A549 (cell line): ENCODE measurements at regions not wholly inside any gene's neighbourhood (a gene's known extent, or its start where the extent isn't known, plus 50 kb on each side); places are given as distances from the start of the nearest gene placed in this dataset.
"Not testable (repeated sequence)": the region's sequence is repeated elsewhere in the genome, so short reads cannot be mapped to it uniquely, and the experiment has no call there.

Source experiments
- ATAC-seq, 2 experiments: fragments of 200-7000 bp in 1 of 2; fragments of >200 bp in 1 of 2; cut with Nextera tagmentation in 1 of 2; cut with Tn5 transposase in 1 of 2; 3 replicates each; pipeline versions ENCODE4 v1.8.0 to v1.9.1; 2018 to 2020; ENCODE audit warnings: mild to moderate bottlenecking in 1 of 2, moderate library complexity in 1 of 2
- CTCF ChIA-PET: fragments of 300-600 bp; sonication (Branson Sonifier 250); formaldehyde crosslinking; extraction: SDS; loops from one replicate; lab custom pipeline; 2021; ENCODE audit warnings: antibody characterized with exemption, inconsistent platforms; lab: Yijun Ruan, JAX
- POLR2A ChIA-PET: fragments of 350-600 bp; formaldehyde crosslinking; extraction: SDS; loops from one replicate; lab custom pipeline; 2021; ENCODE audit warnings: antibody characterized with exemption, inconsistent platforms; lab: Yijun Ruan, JAX
- DNase-seq, 2 experiments: peaks; one replicate each; pipeline versions ENCODE4 v3.0.0 to v3.0.0-alpha.2; 2011 to 2016; ENCODE audit warnings: low read depth in 1 of 2, low spot score in 1 of 2
- FAIRE-seq: peaks from 2 replicates; lab custom pipeline; 2011; peaks lifted over from hg19 to GRCh38; lab: Jason Lieb, UNC
- H3K27ac ChIP-seq, 2 experiments: fragments of >200 bp; sonication (Bioruptor Twin); formaldehyde crosslinking; 3 replicates each; pipeline ENCODE4 v1.5.1; 2016 to 2017
- H3K4me1 ChIP-seq: fragments of >200 bp; sonication (Bioruptor Twin); formaldehyde crosslinking; 3 replicates; pipeline ENCODE4 v1.6.1; 2016
- H3K4me2 ChIP-seq: fragments of >200 bp; sonication (Bioruptor Twin); formaldehyde crosslinking; 3 replicates; pipeline ENCODE4 v1.6.1; 2016
- H3K4me3 ChIP-seq: fragments of >200 bp; sonication (Bioruptor Twin); formaldehyde crosslinking; 3 replicates; pipeline ENCODE4 v1.5.1; 2016
- H3K9me3 ChIP-seq: fragments of >200 bp; sonication (Bioruptor Twin); formaldehyde crosslinking; 3 replicates; pipeline ENCODE4 v1.6.1; 2016
- CBX2 ChIP-seq: fragments of 200-600 bp; sonication (generic); IDR thresholded peaks from 2 replicates; pipeline ENCODE4 v1.6.1; 2016; ENCODE audit warnings: low read depth, mild to moderate bottlenecking, borderline replicate concordance
- CBX8 ChIP-seq: fragments of 200-600 bp; sonication (generic); IDR thresholded peaks from 2 replicates; pipeline ENCODE4 v1.6.1; 2016
- CEBPB ChIP-seq, 2 experiments: fragments of >200 bp in 1 of 2; sonication (Bioruptor Twin) in 1 of 2; formaldehyde crosslinking in 1 of 2; IDR thresholded peaks; 2 replicates each; pipeline ENCODE4 v1.6.1; 2012 to 2016
- EHF ChIP-seq: fragments of 250-450 bp; sonication (Bioruptor Pico); IDR thresholded peaks from 2 replicates; pipeline ENCODE4 v1.5.0; 2020; ENCODE audit warnings: mild to moderate bottlenecking
- FOXS1 ChIP-seq: fragments of 250-450 bp; sonication (Bioruptor Pico); IDR thresholded peaks from 2 replicates; pipeline ENCODE4 v1.5.0; 2020; ENCODE audit warnings: mild to moderate bottlenecking, moderate library complexity
- GATA3 ChIP-seq: IDR thresholded peaks from 2 replicates; pipeline ENCODE4 v1.6.1; 2012; ENCODE audit warnings: borderline replicate concordance
- HDAC2 ChIP-seq: fragments of 200-600 bp; sonication (generic); IDR thresholded peaks from 2 replicates; pipeline ENCODE4 v1.6.1; 2016
- HEYL ChIP-seq: fragments of 250-450 bp; sonication (Bioruptor Pico); IDR thresholded peaks from 2 replicates; pipeline ENCODE4 v1.8.0; 2021; ENCODE audit warnings: mild to moderate bottlenecking, moderate library complexity
- JUNB ChIP-seq: fragments of >200 bp; sonication (Bioruptor Twin); formaldehyde crosslinking; IDR thresholded peaks from 2 replicates; pipeline ENCODE4 v1.6.1; 2016
- KDM5A ChIP-seq: fragments of 200-600 bp; sonication (generic); IDR thresholded peaks from 2 replicates; pipeline ENCODE4 v1.6.1; 2016; ENCODE audit warnings: antibody characterized with exemption, mild to moderate bottlenecking
- NPAS2 ChIP-seq: fragments of 250-450 bp; sonication (Bioruptor Pico); IDR thresholded peaks from 2 replicates; pipeline ENCODE4 v1.8.0; 2022; ENCODE audit warnings: mild to moderate bottlenecking, moderate library complexity, borderline replicate concordance
- NR3C1 ChIP-seq: fragments of >200 bp; sonication (Bioruptor Twin); formaldehyde crosslinking; IDR thresholded peaks from 3 replicates; pipeline ENCODE4 v1.6.1; 2017
- PHF8 ChIP-seq: fragments of 200-600 bp; sonication (generic); IDR thresholded peaks from 2 replicates; pipeline ENCODE4 v1.6.1; 2016; ENCODE audit warnings: low read depth, mild to moderate bottlenecking, antibody characterized with exemption, moderate library complexity, borderline replicate concordance
- POLR2A ChIP-seq: IDR thresholded peaks from 2 replicates; pipeline ENCODE4 v1.6.1; 2012; ENCODE audit warnings: mild to moderate bottlenecking, low read length
- RAD21 ChIP-seq, 2 experiments: fragments of >200 bp in 1 of 2; sonication (Bioruptor Twin) in 1 of 2; formaldehyde crosslinking in 1 of 2; IDR thresholded peaks in 1 of 2; conservative IDR thresholded peaks in 1 of 2; 2 replicates in 1 of 2; 3 replicates in 1 of 2; pipeline ENCODE4 v1.6.1; 2012 to 2018; ENCODE audit warnings: inconsistent platforms in 1 of 2
- RCOR1 ChIP-seq: fragments of 150-350 bp; IDR thresholded peaks from 2 replicates; pipeline ENCODE4 v1.6.1; 2014; ENCODE audit warnings: antibody characterized with exemption, low read length, low read depth
- SREBF2 ChIP-seq: fragments of 450-650 bp; IDR thresholded peaks from 2 replicates; pipeline ENCODE4 v1.6.1; 2014; ENCODE audit warnings: mild to moderate bottlenecking, moderate library complexity
- ZNF302 ChIP-seq: fragments of 250-450 bp; sonication (Bioruptor Pico); IDR thresholded peaks from 2 replicates; pipeline ENCODE4 v1.9.0; 2021; ENCODE audit warnings: inconsistent platforms, mild to moderate bottlenecking, moderate library complexity
- ZSCAN20 ChIP-seq: fragments of 250-450 bp; sonication (Bioruptor Pico); IDR thresholded peaks from 2 replicates; pipeline ENCODE4 v1.8.0; 2022; ENCODE audit warnings: mild to moderate bottlenecking, moderate library complexity
- WGBS: methylation state at CpG from one replicate; pipeline ENCODE4 v1.1.6; 2017; ENCODE audit errors: missing lambda C conversion rate; 5-methylcytosine and 5-hydroxymethylcytosine counted together
- TF ChIP-seq, protein P1 (sequence below): fragments of 250-450 bp; sonication (Bioruptor Pico); IDR thresholded peaks from 2 replicates; pipeline ENCODE4 v1.5.0; 2020; ENCODE audit warnings: low read depth, mild to moderate bottlenecking, moderate library complexity
- TF ChIP-seq, protein P2 (sequence below): IDR thresholded peaks from 2 replicates; pipeline ENCODE4 v1.6.1; 2012
- TF ChIP-seq, protein P3 (sequence below): IDR thresholded peaks from 2 replicates; pipeline ENCODE4 v1.6.1; 2012
- TF ChIP-seq, protein P4 (sequence below): fragments of 250-450 bp; sonication (Bioruptor Pico); IDR thresholded peaks from 2 replicates; pipeline ENCODE4 v1.5.0; 2021; ENCODE audit warnings: mild to moderate bottlenecking, moderate library complexity, borderline replicate concordance
- TF ChIP-seq, protein P5 (sequence below): fragments of 150-350 bp; IDR thresholded peaks from 2 replicates; pipeline ENCODE4 v1.6.1; 2014; ENCODE audit warnings: low read depth, mild to moderate bottlenecking, low read length

DNA sequence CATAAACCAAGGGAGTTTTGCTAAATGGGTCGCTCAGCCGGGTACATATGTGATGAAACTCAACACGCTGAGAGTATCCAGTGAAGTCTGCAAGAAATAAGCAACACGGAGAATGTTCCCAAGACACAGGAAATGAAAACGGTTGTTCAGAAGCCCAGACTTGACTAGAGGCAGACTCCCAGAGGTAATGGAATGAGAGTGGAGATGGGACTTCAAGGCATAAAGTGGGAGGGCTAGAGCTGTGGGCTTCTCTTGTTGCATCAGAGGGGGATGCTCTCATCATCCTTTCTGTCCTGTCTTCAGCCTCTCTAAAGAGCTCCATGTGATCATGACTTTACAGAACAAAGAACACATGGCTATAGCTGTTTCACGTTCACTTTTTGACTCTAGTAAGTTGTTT, 88.3 kb downstream of the BAMBI start:
- H3K4me3 ChIP-seq, result no peak overlapping the region
- ChIA-PET CTCF (no interaction called here), POLR2A (no interaction called here)
- no peak for ATAC-seq
- TF ChIP-seq EHF (CRISPR knock-in tag) (no peak), PHF8 (no peak), POLR2A (no peak), JUNB (no peak), SREBF2 (no peak), FOXS1 (no peak), RCOR1 (no peak)
- TF ChIP-seq, protein P1, sequence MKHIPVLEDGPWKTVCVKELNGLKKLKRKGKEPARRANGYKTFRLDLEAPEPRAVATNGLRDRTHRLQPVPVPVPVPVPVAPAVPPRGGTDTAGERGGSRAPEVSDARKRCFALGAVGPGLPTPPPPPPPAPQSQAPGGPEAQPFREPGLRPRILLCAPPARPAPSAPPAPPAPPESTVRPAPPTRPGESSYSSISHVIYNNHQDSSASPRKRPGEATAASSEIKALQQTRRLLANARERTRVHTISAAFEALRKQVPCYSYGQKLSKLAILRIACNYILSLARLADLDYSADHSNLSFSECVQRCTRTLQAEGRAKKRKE, result no peak
- H3K4me2 ChIP-seq, result no peak overlapping the region
- WGBS, result 82% methylated on average over 6 of the region's 6 CpGs
- no peak for DNase-seq
- no peak overlapping the region for H3K27ac ChIP-seq
- peaks cover 8% of the 10 kb centered on the region; the same call in 2 of the 3 replicates for H3K4me1 ChIP-seq
- H3K9me3 ChIP-seq, result no peaks in the 10 kb centered on the region
- no peak for FAIRE-seq

DNA sequence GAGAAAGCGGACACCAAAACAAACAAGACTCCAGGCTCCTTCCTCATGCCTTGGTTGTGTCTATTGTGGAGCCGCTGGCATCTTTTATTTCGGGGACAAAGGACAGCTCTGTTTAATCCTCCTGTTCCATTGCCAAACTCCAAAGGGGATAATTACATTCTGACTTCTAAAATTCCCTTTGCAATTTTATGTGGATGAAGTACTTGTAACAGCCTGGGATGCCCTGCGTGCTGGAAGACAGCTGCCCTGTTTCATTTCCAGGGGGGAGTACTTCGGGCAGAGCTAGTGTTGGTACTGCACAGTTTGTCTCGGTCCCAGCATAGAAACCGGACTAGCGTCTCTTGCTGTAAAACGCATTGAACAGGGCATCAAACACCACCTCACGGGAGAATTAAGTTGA, 90.9 kb downstream of the BAMBI start:
- Histone ChIP-seq H3K4me1 (peaks cover 10% of the 10 kb centered on the region), H3K27ac (no peak overlapping the region), H3K4me3 (no peak overlapping the region), H3K4me2 (no peak overlapping the region), H3K9me3 (no peaks in the 10 kb centered on the region)
- no peak for TF ChIP-seq CEBPB (IDR thresholded peaks at IDR 0.05)
- TF ChIP-seq ZSCAN20 (CRISPR knock-in tag), result no peak
- TF ChIP-seq KDM5A, result no peak
- TF ChIP-seq, protein P2, sequence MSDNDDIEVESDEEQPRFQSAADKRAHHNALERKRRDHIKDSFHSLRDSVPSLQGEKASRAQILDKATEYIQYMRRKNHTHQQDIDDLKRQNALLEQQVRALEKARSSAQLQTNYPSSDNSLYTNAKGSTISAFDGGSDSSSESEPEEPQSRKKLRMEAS, result no peak
- TF ChIP-seq, protein P3, sequence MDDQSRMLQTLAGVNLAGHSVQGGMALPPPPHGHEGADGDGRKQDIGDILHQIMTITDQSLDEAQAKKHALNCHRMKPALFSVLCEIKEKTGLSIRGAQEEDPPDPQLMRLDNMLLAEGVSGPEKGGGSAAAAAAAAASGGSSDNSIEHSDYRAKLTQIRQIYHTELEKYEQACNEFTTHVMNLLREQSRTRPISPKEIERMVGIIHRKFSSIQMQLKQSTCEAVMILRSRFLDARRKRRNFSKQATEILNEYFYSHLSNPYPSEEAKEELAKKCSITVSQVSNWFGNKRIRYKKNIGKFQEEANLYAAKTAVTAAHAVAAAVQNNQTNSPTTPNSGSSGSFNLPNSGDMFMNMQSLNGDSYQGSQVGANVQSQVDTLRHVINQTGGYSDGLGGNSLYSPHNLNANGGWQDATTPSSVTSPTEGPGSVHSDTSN, result no peak
- TF ChIP-seq CBX2, result no peak
- no peak for TF ChIP-seq NPAS2 (CRISPR knock-in tag)
- no peak for TF ChIP-seq ZNF302 (CRISPR knock-in tag)
- no peak for TF ChIP-seq HEYL (CRISPR knock-in tag)
- TF ChIP-seq RAD21 (conservative IDR thresholded peaks at IDR 0.05 in 1 of 2, IDR thresholded peaks at IDR 0.05 in 1 of 2), result no peak
- no peak for TF ChIP-seq GATA3
- TF ChIP-seq, protein P4, sequence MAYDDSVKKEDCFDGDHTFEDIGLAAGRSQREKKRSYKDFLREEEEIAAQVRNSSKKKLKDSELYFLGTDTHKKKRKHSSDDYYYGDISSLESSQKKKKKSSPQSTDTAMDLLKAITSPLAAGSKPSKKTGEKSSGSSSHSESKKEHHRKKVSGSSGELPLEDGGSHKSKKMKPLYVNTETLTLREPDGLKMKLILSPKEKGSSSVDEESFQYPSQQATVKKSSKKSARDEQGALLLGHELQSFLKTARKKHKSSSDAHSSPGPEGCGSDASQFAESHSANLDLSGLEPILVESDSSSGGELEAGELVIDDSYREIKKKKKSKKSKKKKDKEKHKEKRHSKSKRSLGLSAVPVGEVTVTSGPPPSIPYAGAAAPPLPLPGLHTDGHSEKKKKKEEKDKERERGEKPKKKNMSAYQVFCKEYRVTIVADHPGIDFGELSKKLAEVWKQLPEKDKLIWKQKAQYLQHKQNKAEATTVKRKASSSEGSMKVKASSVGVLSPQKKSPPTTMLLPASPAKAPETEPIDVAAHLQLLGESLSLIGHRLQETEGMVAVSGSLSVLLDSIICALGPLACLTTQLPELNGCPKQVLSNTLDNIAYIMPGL (CRISPR knock-in tag), result no peak
- no peak for TF ChIP-seq HDAC2
- DNase-seq (no peak), FAIRE-seq (no peak), ATAC-seq (no peak)
- CTCF ChIA-PET, result interaction anchor here (0.8 to 1.8 kb wide), 3 partner anchors 14 to 23 kb away, joined by 3 to 5 read pairs (median 4); no protein-coding TSS in a partner anchor
- WGBS, result 90% methylated on average over 10 of the region's 10 CpGs
- POLR2A ChIA-PET, result no interaction called here

DNA sequence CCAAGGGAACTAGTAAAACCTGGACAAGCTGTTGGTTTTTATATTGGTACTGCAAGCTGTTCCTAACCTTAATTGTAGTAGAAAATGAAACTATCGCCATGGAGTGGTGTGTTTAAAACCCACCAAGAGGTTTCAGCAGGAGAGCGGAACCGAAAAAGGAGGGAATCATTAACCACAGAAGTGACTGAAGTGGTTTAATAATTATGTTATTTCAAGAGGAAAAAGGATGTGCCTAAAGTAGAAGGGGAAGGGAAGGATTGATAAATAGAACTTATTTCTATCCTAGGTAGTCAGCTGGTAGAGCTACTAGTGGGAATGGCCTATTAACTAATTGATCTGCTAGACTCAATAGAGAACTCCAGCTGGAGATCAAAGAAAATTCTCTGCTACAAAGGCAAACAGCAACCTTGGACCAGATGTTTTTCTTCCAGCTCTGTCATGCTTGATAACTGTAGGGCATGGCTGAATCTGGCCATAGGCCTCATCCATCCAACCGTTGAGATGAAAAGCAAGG, 91.8 kb downstream of the BAMBI start:
- WGBS, result 63% methylated on average over 4 of the region's 4 CpGs
- H3K4me3 ChIP-seq, result no peak overlapping the region
- ChIA-PET CTCF (interaction anchor here (0.6 to 1.8 kb wide), 3 partner anchors 22 to 912 kb away, joined by 3 to 4 read pairs (median 3); no protein-coding TSS in a partner anchor), POLR2A (no interaction called here)
- no peak overlapping the region for H3K27ac ChIP-seq
- peaks cover 19% of the 10 kb centered on the region for H3K4me1 ChIP-seq
- ATAC-seq (no peak), DNase-seq (no peak), FAIRE-seq (no peak)
- peak overlapping the region; percentile 56 for H3K4me2 ChIP-seq
- H3K9me3 ChIP-seq, result no peaks in the 10 kb centered on the region
- TF ChIP-seq, protein P5, sequence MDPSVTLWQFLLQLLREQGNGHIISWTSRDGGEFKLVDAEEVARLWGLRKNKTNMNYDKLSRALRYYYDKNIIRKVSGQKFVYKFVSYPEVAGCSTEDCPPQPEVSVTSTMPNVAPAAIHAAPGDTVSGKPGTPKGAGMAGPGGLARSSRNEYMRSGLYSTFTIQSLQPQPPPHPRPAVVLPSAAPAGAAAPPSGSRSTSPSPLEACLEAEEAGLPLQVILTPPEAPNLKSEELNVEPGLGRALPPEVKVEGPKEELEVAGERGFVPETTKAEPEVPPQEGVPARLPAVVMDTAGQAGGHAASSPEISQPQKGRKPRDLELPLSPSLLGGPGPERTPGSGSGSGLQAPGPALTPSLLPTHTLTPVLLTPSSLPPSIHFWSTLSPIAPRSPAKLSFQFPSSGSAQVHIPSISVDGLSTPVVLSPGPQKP, result no peak
- TF ChIP-seq CEBPB (IDR thresholded peaks at IDR 0.05), result no peak
- no peak for TF ChIP-seq ZNF302 (CRISPR knock-in tag)
- no peak for TF ChIP-seq NR3C1
- no peak for TF ChIP-seq CBX8

DNA sequence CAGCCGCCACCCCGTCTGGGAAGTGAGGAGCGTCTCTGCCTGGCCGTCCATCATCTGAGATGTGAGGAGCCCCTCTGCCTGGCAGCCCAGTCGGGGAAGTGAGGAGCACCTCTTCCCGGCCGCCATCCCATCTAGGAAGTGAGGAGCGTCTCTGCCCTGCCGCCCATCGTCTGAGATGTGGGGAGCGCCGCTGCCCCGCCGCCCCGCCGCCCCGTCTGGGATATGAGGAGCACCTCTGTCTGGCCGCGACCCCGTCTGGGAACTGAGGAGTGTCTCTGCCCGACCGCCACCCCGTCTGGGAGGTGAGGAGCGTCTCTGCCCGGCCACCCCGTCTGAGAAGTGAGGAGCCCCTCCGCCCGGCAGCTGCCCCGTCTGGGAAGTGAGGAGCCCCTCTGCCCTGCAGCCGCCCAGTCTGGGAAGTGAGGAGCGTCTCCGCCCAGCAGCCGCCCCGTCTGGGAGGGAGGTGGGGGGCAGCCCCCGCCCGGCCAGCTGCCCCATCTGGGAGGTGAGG, 94.3 kb downstream of the BAMBI start:
- CTCF ChIA-PET, H3K27ac ChIP-seq, H3K4me2 ChIP-seq, H3K9me3 ChIP-seq, H3K4me3 ChIP-seq, POLR2A ChIA-PET, FAIRE-seq, ATAC-seq, DNase-seq: not testable (repeated sequence)
- 96% methylated on average over 15 of the region's 36 CpGs for WGBS
- H3K4me1 ChIP-seq, result peaks cover 27% of the 10 kb centered on the region
